ENCODE measurements at regions not wholly inside any gene's neighbourhood (a gene's known extent, or its start where the extent isn't known, plus 50 kb on each side); places are given as distances from the start of the nearest gene placed in this dataset.

GRCh38 chr11:19478891-19479290, 233.7 kb upstream of the NAV2 start:
- intact Hi-C loops (cut with micrococcal nuclease) = no loop called here
- peaks cover 0 to 5% (median 2%) of the 10 kb centered on the region in 4 experiments for H3K27me3 ChIP-seq (replicated peaks in 1 of 4; ENCODE audit: control extremely low read depth in 1 of 4, control insufficient read depth in 3 of 4, insufficient read depth in 4 of 4, low read length in 3 of 4)
- no peak overlapping the region for H3K4me2 ChIP-seq (replicated peaks; ENCODE audit: low read depth, low read length, poor library complexity, severe bottlenecking)
- no peaks in the 10 kb centered on the region for H3K36me3 ChIP-seq (replicated peaks in 1 of 2; ENCODE audit: control extremely low read depth in 1 of 2, control insufficient read depth in 1 of 2, extremely low read depth in 1 of 2, insufficient read depth in 2 of 2, low read length in 1 of 2)
- H3K9me3 Mint-ChIP-seq (ENCODE audit: insufficient read depth) = no peaks in the 10 kb centered on the region
- DNase-seq (no peak), ATAC-seq (ENCODE audit: low read depth) (no peak)
- H3K4me1 ChIP-seq (ENCODE audit: control insufficient read depth in 2 of 2, insufficient read depth in 2 of 2, low read length in 2 of 2) = peaks cover 0 to 5% of the 10 kb centered on the region in 2 donors
- H3K79me2 ChIP-seq (ENCODE audit: control insufficient read depth, insufficient read depth, low read length) = no peaks in the 10 kb centered on the region
- H3K4me1 Mint-ChIP-seq = no peaks in the 10 kb centered on the region
- no peaks in the 10 kb centered on the region for H4K20me1 ChIP-seq (ENCODE audit: control insufficient read depth, insufficient read depth, low read length, poor library complexity, severe bottlenecking)
- peaks cover 15% of the 10 kb centered on the region for H3K27me3 Mint-ChIP-seq
- ChIA-PET CTCF (no interaction called here), POLR2A (no interaction called here)
- TF ChIP-seq, protein P1, sequence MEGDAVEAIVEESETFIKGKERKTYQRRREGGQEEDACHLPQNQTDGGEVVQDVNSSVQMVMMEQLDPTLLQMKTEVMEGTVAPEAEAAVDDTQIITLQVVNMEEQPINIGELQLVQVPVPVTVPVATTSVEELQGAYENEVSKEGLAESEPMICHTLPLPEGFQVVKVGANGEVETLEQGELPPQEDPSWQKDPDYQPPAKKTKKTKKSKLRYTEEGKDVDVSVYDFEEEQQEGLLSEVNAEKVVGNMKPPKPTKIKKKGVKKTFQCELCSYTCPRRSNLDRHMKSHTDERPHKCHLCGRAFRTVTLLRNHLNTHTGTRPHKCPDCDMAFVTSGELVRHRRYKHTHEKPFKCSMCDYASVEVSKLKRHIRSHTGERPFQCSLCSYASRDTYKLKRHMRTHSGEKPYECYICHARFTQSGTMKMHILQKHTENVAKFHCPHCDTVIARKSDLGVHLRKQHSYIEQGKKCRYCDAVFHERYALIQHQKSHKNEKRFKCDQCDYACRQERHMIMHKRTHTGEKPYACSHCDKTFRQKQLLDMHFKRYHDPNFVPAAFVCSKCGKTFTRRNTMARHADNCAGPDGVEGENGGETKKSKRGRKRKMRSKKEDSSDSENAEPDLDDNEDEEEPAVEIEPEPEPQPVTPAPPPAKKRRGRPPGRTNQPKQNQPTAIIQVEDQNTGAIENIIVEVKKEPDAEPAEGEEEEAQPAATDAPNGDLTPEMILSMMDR (IDR thresholded peaks at IDR 0.05) = no peak
- TF ChIP-seq EZH2 (IDR thresholded peaks at IDR 0.05; ENCODE audit: borderline replicate concordance, insufficient read depth, low read depth, low read length, poor library complexity, severe bottlenecking) = no peak
- no peak overlapping the region for H3K27ac Mint-ChIP-seq
- H2AFZ ChIP-seq (ENCODE audit: insufficient read depth, low read depth, low read length, poor library complexity, severe bottlenecking) = no peak overlapping the region
- H3K4me3 Mint-ChIP-seq = no peak overlapping the region
- H3K27ac ChIP-seq (ENCODE audit: low read length in 2 of 2) = no peak overlapping the region
- no peak overlapping the region for H3K4me3 ChIP-seq (ENCODE audit: control extremely low read depth in 1 of 5, extremely low read depth in 1 of 5, insufficient read depth in 1 of 5, low read depth in 2 of 5, low read length in 4 of 5)
- 83% methylated on average over 6 of the region's 7 CpGs for WGBS (ENCODE audit: insufficient coverage)
- no peak overlapping the region for H3K9ac ChIP-seq (ENCODE audit: low read length)
- no peaks in the 10 kb centered on the region for H3K9me3 ChIP-seq (ENCODE audit: control extremely low read depth in 1 of 3, control insufficient read depth in 2 of 3, insufficient read depth in 1 of 3, low read length in 2 of 3)

- no peak overlapping the region for H3K27ac ChIP-seq (ENCODE audit: low read length in 2 of 2)
- ChIA-PET POLR2A (no interaction called here), CTCF (no interaction called here)
- H3K27me3 ChIP-seq (replicated peaks in 1 of 4; ENCODE audit: control extremely low read depth in 1 of 4, control insufficient read depth in 3 of 4, insufficient read depth in 4 of 4, low read length in 3 of 4) = peaks cover 0 to 5% (median 2%) of the 10 kb centered on the region in 4 experiments
- Mint-ChIP-seq H3K9me3 (ENCODE audit: insufficient read depth) (no peaks in the 10 kb centered on the region), H3K27ac (no peak overlapping the region), H3K27me3 (peaks cover 7% of the 10 kb centered on the region), H3K4me3 (no peak overlapping the region), H3K4me1 (no peaks in the 10 kb centered on the region)
- peaks cover 0 to 5% of the 10 kb centered on the region in 2 donors for H3K4me1 ChIP-seq (ENCODE audit: control insufficient read depth in 2 of 2, insufficient read depth in 2 of 2, low read length in 2 of 2)
- no peaks in the 10 kb centered on the region for H3K9me3 ChIP-seq (ENCODE audit: control extremely low read depth in 1 of 3, control insufficient read depth in 2 of 3, insufficient read depth in 1 of 3, low read length in 2 of 3)
- no peak overlapping the region for H3K9ac ChIP-seq (ENCODE audit: low read length)
- no peaks in the 10 kb centered on the region for H3K36me3 ChIP-seq (replicated peaks in 1 of 2; ENCODE audit: control extremely low read depth in 1 of 2, control insufficient read depth in 1 of 2, extremely low read depth in 1 of 2, insufficient read depth in 2 of 2, low read length in 1 of 2)
- ATAC-seq (ENCODE audit: low read depth) (no peak), DNase-seq (no peak)
- H2AFZ ChIP-seq (ENCODE audit: insufficient read depth, low read depth, low read length, poor library complexity, severe bottlenecking) = no peak overlapping the region
- H3K79me2 ChIP-seq (ENCODE audit: control insufficient read depth, insufficient read depth, low read length) = no peaks in the 10 kb centered on the region
- H4K20me1 ChIP-seq (ENCODE audit: control insufficient read depth, insufficient read depth, low read length, poor library complexity, severe bottlenecking) = no peaks in the 10 kb centered on the region
- intact Hi-C loops (cut with micrococcal nuclease) = no loop called here
- WGBS (ENCODE audit: insufficient coverage) = 64% methylated on average over 7 of the region's 7 CpGs
- TF ChIP-seq, protein P1 (IDR thresholded peaks at IDR 0.05) = no peak
- H3K4me3 ChIP-seq (ENCODE audit: control extremely low read depth in 1 of 5, extremely low read depth in 1 of 5, insufficient read depth in 1 of 5, low read depth in 2 of 5, low read length in 4 of 5) = no peak overlapping the region
- H3K4me2 ChIP-seq (replicated peaks; ENCODE audit: low read depth, low read length, poor library complexity, severe bottlenecking) = no peak overlapping the region
These were observed 234.4 kb upstream of the E2F8 start for GRCh38 chr11:19474954-19475721.

Measured in B cell (primary cell).